Small intestine (tissue), 7 donors: ENCODE measurements at regions not wholly inside any gene's neighbourhood (a gene's known extent, or its start where the extent isn't known, plus 50 kb on each side); places are given as distances from the start of the nearest gene placed in this dataset.
A peak's percentile ranks its signal among the peaks of the same experiment; 100 is the strongest.

ENCODE experiments used
- DNase-seq, 2 donors: peaks; one replicate each; pipeline versions ENCODE4 v3.0.0 to v3.0.0-alpha.2; 2013
- FAIRE-seq: peaks from 2 replicates; lab custom pipeline; 2012; peaks lifted over from hg19 to GRCh38; lab: Jason Lieb, UNC
- H3K27ac ChIP-seq, 3 donors: one replicate each; pipeline ENCODE4 v1.5.1; 2013; ENCODE audit warnings: low read length in 2 of 3, mild to moderate bottlenecking in 2 of 3, control low read depth in 1 of 3, inconsistent platforms in 1 of 3, low read depth in 1 of 3, moderate library complexity in 1 of 3
- H3K27me3 ChIP-seq, 3 donors: one replicate each; pipeline ENCODE4 v1.6.1; 2013; ENCODE audit warnings: low read length in 3 of 3, inconsistent platforms in 1 of 3; ENCODE audit not compliant: control insufficient read depth in 3 of 3, insufficient read depth in 3 of 3
- H3K36me3 ChIP-seq, 3 donors: one replicate each; pipeline ENCODE4 v1.6.1; 2013; ENCODE audit warnings: low read length in 3 of 3, inconsistent platforms in 1 of 3, low read depth in 1 of 3, mild to moderate bottlenecking in 1 of 3, moderate library complexity in 1 of 3; ENCODE audit not compliant: control insufficient read depth in 3 of 3, insufficient read depth in 2 of 3
- H3K4me1 ChIP-seq, 3 donors: one replicate each; pipeline ENCODE4 v1.6.1; 2013; ENCODE audit warnings: low read length in 2 of 3, inconsistent platforms in 1 of 3, low read depth in 1 of 3, mild to moderate bottlenecking in 1 of 3, moderate library complexity in 1 of 3; ENCODE audit not compliant: control insufficient read depth in 3 of 3, insufficient read depth in 2 of 3
- H3K4me3 ChIP-seq, 3 donors: one replicate each; pipeline ENCODE4 v1.5.1; 2013; ENCODE audit warnings: low read length in 3 of 3, control low read depth in 1 of 3, inconsistent platforms in 1 of 3, low read depth in 1 of 3, mild to moderate bottlenecking in 1 of 3, moderate library complexity in 1 of 3
- H3K9me3 ChIP-seq, 2 donors: one replicate each; pipeline ENCODE4 v1.6.1; 2013; ENCODE audit warnings: low read depth in 1 of 2, low read length in 1 of 2; ENCODE audit not compliant: control insufficient read depth in 2 of 2, insufficient read depth in 1 of 2
- WGBS, 3 donors: extraction: QIAGEN DNeasy Blood & Tissue Kit; methylation state at CpG; one replicate each; pipeline ENCODE4 v1.1.7; 2013; 5-methylcytosine and 5-hydroxymethylcytosine counted together
- donor health status: healthy with polysubstance abuse.
- donor health status: control.
- donor health status: control.
- donor health status: Bipolar disorder and iron deficiency.
- donor health status: healthy.

- Histone ChIP-seq H3K36me3 (no peaks in the 10 kb centered on the region), H3K27ac (no peak overlapping the region), H3K9me3 (peaks cover 0 to 10% of the 10 kb centered on the region in 2 donors), H3K27me3 (no peaks in the 10 kb centered on the region), H3K4me3 (no peak overlapping the region), H3K4me1 (no peaks in the 10 kb centered on the region)
- DNase-seq (no peak), FAIRE-seq (no peak)
- WGBS, 3 donors = 58 to 81% (median 80%) methylated on average over 1 of the region's 1 CpG
Measured at GRCh38 chr2:150575861-150576260, 88.4 kb upstream of the RND3 start.

DNA sequence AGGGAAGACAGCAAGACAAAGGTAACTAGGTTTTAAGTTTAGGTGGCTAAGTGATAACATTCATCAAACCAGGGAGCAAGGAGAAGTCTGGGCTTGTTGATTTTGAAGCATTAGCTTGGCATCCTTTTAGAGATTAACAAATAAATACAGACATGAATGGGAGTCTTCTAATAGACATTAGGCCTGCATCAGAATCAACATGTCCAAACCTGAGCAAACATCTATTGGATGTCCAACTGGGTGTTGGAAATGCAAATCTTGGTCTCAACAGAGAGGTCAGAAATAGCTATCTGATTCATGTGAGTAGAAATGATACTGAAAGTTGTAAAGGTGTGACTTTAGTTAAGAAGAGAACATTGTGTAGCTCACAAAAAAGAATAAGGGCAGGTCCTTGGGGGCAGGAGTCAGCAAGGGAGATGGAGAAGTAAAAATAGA lies 85.5 kb upstream of the RND3 start:
- Histone ChIP-seq H3K36me3 (no peaks in the 10 kb centered on the region), H3K9me3 (peaks cover 0 to 1% of the 10 kb centered on the region in 2 donors), H3K4me1 (no peaks in the 10 kb centered on the region), H3K27ac (no peak overlapping the region), H3K4me3 (no peak overlapping the region), H3K27me3 (no peaks in the 10 kb centered on the region)
- FAIRE-seq (no peak), DNase-seq (no peak)

DNA sequence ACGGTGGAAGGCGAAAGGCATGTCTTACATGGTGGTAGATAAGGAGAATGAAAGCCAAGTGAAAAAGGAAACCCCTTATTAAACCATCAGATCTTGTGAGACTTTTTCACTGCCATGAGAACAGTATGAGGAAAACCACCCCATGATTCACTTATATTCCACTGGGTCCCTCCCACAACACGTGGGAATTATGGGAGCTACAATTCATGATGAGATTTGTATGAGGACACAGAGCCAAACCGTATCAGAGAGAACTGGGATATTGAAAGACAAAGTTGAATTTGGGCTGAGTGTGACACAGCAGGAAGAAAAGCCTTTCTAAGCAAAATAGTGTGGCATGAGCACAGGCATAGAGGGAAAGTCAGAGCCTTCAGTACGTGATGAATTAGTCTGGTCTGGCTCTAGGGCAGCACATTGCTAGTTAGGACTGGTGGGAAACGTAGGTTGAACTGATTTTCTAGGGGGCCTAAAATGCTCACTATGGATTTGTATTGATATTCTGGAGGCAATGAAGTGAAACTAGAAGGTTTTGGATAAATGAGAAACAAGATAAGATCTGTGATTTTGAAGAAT lies 84.8 kb upstream of the RND3 start:
- no peak for DNase-seq
- Histone ChIP-seq H3K9me3 (no peaks in the 10 kb centered on the region), H3K4me3 (no peak overlapping the region), H3K36me3 (no peaks in the 10 kb centered on the region), H3K4me1 (no peaks in the 10 kb centered on the region), H3K27ac (no peak overlapping the region), H3K27me3 (no peaks in the 10 kb centered on the region)
- WGBS, 3 donors = 77 to 88% (median 78%) methylated on average over 6 of the region's 6 CpGs
- FAIRE-seq = no peak

DNA sequence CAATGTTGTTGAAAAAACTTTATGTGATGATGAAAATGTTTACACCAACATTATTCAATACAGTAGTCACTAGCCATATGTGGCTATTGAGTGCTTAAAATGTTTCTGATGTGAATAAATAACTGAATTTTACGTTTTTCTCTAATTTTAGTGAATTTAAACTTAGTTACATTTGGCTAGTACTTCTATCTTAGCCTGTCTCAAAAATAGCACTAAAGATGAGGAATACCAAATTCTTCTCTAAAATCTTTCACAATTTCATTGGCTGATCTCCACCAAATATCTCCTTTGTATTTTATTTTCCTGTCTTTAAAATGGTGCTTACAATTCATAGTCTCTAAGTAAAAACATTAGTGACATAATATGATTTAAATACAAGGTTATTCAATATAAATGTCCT lies 83.7 kb upstream of the RND3 start:
- H3K27ac ChIP-seq = no peak overlapping the region
- no peaks in the 10 kb centered on the region for H3K36me3 ChIP-seq
- H3K4me3 ChIP-seq = no peak overlapping the region
- H3K27me3 ChIP-seq = no peaks in the 10 kb centered on the region
- FAIRE-seq (peak; percentile 26), DNase-seq (no peak)
- no peaks in the 10 kb centered on the region for H3K9me3 ChIP-seq
- no peaks in the 10 kb centered on the region for H3K4me1 ChIP-seq
- WGBS, 3 donors = 10 to 51% (median 31%) methylated on average over 1 of the region's 1 CpG

GRCh38 chr2:150570712-150571111 lies 83.2 kb upstream of the RND3 start:
- Histone ChIP-seq H3K4me1 (no peaks in the 10 kb centered on the region), H3K9me3 (no peaks in the 10 kb centered on the region), H3K27me3 (no peaks in the 10 kb centered on the region), H3K36me3 (no peaks in the 10 kb centered on the region), H3K4me3 (no peak overlapping the region), H3K27ac (no peak overlapping the region)
- 74 to 89% (median 77%) methylated on average over 1 of the region's 1 CpG for WGBS, 3 donors
- no peak for FAIRE-seq
- no peak for DNase-seq

GRCh38 chr2:150569761-150570160 lies 82.3 kb upstream of the RND3 start:
- 87 to 94% (median 92%) methylated on average over 4 of the region's 4 CpGs for WGBS, 3 donors
- no peak for FAIRE-seq
- H3K36me3 ChIP-seq = no peaks in the 10 kb centered on the region
- DNase-seq = no peak
- no peak overlapping the region for H3K4me3 ChIP-seq
- H3K27me3 ChIP-seq = no peaks in the 10 kb centered on the region
- no peaks in the 10 kb centered on the region for H3K9me3 ChIP-seq
- H3K4me1 ChIP-seq = no peaks in the 10 kb centered on the region
- no peak overlapping the region for H3K27ac ChIP-seq

- Histone ChIP-seq H3K27me3 (no peaks in the 10 kb centered on the region), H3K27ac (no peak overlapping the region), H3K9me3 (no peaks in the 10 kb centered on the region), H3K36me3 (no peaks in the 10 kb centered on the region), H3K4me1 (no peaks in the 10 kb centered on the region), H3K4me3 (no peak overlapping the region)
- no peak for DNase-seq
- FAIRE-seq = no peak
- 82 to 85% (median 83%) methylated on average over 4 of the region's 4 CpGs for whole genome bisulfite sequencing, 3 donors
Measured at GRCh38 chr2:150567771-150568301, 80.4 kb upstream of the RND3 start.

DNA sequence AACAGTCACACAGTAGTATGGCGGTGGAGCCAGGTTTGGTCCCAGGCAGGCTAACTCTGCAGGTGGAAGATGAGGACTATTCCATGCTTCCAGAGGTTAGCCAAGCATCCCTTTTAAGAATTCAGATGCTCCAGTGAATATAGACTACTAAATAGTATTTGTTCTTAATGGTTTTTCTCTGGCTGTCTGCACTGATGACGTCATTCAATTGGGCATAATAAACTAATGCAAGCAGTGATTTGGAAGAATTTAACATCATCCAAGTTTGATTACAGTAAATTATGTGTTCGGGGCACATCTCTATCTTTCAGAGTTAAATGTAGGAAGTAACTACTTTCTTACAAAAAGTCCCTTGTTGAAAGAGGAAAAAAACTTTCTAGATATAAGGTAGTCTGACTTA lies 78.8 kb upstream of the RND3 start:
- FAIRE-seq (no peak), DNase-seq (no peak)
- H3K27ac ChIP-seq = no peak overlapping the region
- no peaks in the 10 kb centered on the region for H3K4me1 ChIP-seq
- no peaks in the 10 kb centered on the region for H3K9me3 ChIP-seq
- H3K27me3 ChIP-seq = no peaks in the 10 kb centered on the region
- no peak overlapping the region for H3K4me3 ChIP-seq
- H3K36me3 ChIP-seq = no peaks in the 10 kb centered on the region
- 59 to 73% (median 65%) methylated on average over 3 of the region's 3 CpGs for WGBS, 3 donors

GRCh38 chr2:150561076-150561475 lies 73.6 kb upstream of the RND3 start:
- 65 to 83% (median 71%) methylated on average over 1 of the region's 1 CpG for WGBS, 3 donors
- FAIRE-seq = no peak

More at GRCh38 chr2:150561076-150561475, 73.6 kb upstream of the RND3 start:
- Histone ChIP-seq H3K9me3 (no peaks in the 10 kb centered on the region), H3K27ac (no peak overlapping the region), H3K27me3 (no peaks in the 10 kb centered on the region), H3K4me1 (no peaks in the 10 kb centered on the region), H3K36me3 (no peaks in the 10 kb centered on the region), H3K4me3 (no peak overlapping the region)
- no peak for DNase-seq
